ENCODE measurements at regions not wholly inside any gene's neighbourhood (a gene's known extent, or its start where the extent isn't known, plus 50 kb on each side); places are given as distances from the start of the nearest gene placed in this dataset.

DNA sequence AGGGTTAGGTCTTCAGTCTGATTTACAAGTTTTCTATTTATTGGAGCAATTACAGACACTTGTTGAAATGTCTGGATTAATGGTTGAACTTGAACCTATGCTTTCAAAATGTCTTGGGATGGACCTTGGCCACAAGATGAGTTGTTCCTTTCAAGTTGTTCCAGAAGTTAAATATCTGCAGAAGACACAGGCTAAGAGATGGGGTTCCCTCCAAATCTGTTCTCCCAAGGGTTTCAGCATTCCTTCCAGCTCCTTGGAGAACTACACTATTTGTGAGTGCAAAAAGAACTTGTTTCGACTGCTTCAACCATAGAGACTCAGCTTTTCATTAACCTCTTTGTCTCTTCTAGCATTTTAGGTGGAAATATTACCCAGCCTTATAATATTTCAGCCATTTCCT lies 189.0 kb upstream of the BLID start:
- H3K27me3 ChIP-seq (ENCODE audit: control insufficient read depth, insufficient read depth, low read length), result no peaks in the 10 kb centered on the region; the same call in 1 of the 2 replicates
- H3K4me1 ChIP-seq (ENCODE audit: control insufficient read depth, insufficient read depth, low read length), result peaks cover 34% of the 10 kb centered on the region
- H3K27ac ChIP-seq (ENCODE audit: low read depth, low read length), result no peak overlapping the region
- H3K9me3 ChIP-seq (ENCODE audit: control insufficient read depth, insufficient read depth, low read depth, low read length), result no peaks in the 10 kb centered on the region
- no peak overlapping the region for H3K9ac ChIP-seq (ENCODE audit: low read length)
- H3K36me3 ChIP-seq (ENCODE audit: control insufficient read depth, insufficient read depth, low read length), result no peaks in the 10 kb centered on the region
- H3K4me3 ChIP-seq (ENCODE audit: low read depth, low read length), result no peak overlapping the region

DNA sequence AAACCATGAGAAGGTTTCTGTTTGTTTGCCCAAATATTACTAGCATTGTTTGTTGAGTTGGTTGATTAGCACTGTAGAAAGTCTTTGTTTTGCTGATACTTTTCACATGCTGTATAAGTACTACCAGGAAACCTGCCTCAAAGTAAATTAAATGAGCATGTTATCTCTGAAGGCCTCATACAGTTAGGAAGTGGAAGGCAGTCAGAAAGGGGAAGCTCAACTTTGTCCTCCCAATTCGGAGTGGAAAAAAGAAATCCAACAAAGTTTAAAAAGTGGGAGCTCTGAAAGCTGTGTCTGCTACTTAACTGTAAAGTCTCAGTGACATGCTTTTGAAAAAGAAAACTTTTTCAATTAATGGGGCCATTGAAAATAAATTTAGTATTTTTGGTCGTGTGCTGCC lies 188.3 kb upstream of the BLID start:
- peaks cover 5% of the 10 kb centered on the region for H3K9me3 ChIP-seq (ENCODE audit: control insufficient read depth, insufficient read depth, low read depth, low read length)
- no peak overlapping the region for H3K27ac ChIP-seq (ENCODE audit: low read depth, low read length)
- no peak overlapping the region for H3K9ac ChIP-seq (ENCODE audit: low read length)
- H3K4me1 ChIP-seq (ENCODE audit: control insufficient read depth, insufficient read depth, low read length), result peaks cover 34% of the 10 kb centered on the region
- H3K4me3 ChIP-seq (ENCODE audit: low read depth, low read length), result no peak overlapping the region
- H3K36me3 ChIP-seq (ENCODE audit: control insufficient read depth, insufficient read depth, low read length), result no peaks in the 10 kb centered on the region
- H3K27me3 ChIP-seq (ENCODE audit: control insufficient read depth, insufficient read depth, low read length), result no peaks in the 10 kb centered on the region; the same call in 1 of the 2 replicates

DNA sequence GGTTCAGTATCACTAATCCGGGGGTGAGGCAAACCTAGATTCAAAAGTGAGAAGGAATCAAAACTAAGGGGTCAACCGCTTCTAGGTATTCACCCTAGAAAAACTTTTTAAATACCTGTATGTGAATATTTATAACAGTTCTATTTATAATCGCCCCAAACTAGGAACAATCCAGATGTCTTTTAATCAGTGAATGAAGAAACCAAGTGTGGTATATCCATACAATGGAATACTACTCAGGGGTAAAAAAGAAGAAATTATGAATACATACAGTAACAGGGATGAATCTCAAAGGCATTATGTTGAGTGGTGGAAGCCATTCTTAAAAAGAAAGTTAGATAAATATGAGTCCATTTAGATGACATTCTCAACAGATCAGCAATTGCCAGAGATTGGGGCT lies 178.0 kb upstream of the BLID start:
- H3K9ac ChIP-seq (ENCODE audit: low read length), result no peak overlapping the region
- no peaks in the 10 kb centered on the region for H3K27me3 ChIP-seq (ENCODE audit: control insufficient read depth, insufficient read depth, low read length)
- H3K4me1 ChIP-seq (ENCODE audit: control insufficient read depth, insufficient read depth, low read length), result no peaks in the 10 kb centered on the region
- H3K9me3 ChIP-seq (ENCODE audit: control insufficient read depth, insufficient read depth, low read depth, low read length), result peaks cover 24% of the 10 kb centered on the region
- no peak overlapping the region for H3K27ac ChIP-seq (ENCODE audit: low read depth, low read length)
- no peak overlapping the region for H3K4me3 ChIP-seq (ENCODE audit: low read depth, low read length)
- H3K36me3 ChIP-seq (ENCODE audit: control insufficient read depth, insufficient read depth, low read length), result no peaks in the 10 kb centered on the region

DNA sequence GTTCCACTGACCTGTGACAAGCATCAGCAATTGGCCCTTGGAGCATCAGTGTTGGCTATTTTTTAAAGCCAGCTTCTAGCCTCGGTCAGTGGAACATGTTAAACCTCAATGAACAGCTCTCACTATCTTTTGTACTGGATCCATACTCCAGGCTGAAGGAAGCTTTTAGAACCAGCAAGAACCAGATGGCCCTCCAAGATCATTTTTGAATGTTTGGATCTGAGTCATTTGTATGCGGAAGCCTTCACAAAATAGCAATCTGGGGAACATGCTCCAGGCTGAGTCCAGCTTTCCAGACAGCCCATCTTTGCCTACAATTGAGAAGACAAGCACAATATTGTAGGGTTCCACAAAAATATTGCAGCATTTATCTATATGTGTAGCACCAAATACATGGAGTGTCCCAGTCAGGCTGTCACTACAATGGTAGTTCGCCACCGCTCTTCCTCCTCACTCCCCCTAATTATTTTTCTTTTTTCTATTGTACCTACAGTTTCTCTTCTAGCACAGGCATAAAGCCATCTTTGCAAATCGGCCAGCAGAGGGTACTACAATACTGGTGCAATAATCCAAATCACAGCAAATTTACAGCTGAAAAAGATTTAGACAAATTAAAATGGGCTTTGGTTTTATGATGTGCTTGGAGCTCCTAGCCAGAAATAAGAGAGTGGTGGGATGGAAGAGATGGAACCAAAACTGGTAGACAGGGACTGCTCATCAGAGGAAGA lies 177.4 kb upstream of the BLID start:
- Histone ChIP-seq H3K4me1 (ENCODE audit: control insufficient read depth, insufficient read depth, low read length) (no peaks in the 10 kb centered on the region), H3K9ac (ENCODE audit: low read length) (no peak overlapping the region), H3K36me3 (ENCODE audit: control insufficient read depth, insufficient read depth, low read length) (no peaks in the 10 kb centered on the region), H3K27ac (ENCODE audit: low read depth, low read length) (no peak overlapping the region), H3K27me3 (ENCODE audit: control insufficient read depth, insufficient read depth, low read length) (no peaks in the 10 kb centered on the region), H3K9me3 (ENCODE audit: control insufficient read depth, insufficient read depth, low read depth, low read length) (peaks cover 20% of the 10 kb centered on the region), H3K4me3 (ENCODE audit: low read depth, low read length) (no peak overlapping the region)

DNA sequence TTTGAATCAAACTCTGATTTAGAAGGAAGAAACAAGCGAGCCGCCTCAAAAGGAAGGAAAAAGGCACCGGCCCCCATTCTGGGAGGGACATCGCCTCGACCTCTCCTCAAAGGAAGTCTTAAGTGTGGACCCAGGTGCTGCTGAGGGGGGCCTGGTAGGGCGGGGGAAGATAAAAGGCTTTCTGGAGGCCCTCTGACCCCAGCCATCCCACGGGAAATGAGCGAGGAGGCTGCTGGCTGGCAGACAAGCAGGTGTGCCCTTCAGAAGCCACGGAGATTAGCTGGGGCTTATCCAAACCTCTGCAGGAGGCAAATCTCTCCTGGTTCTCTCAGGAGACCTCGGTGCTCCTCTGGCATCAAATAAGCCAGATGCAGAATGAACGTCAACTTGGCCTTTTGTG lies 171.4 kb upstream of the BLID start:
- no peak overlapping the region for H3K4me3 ChIP-seq (ENCODE audit: low read depth, low read length)
- H3K27ac ChIP-seq (ENCODE audit: low read depth, low read length), result no peak overlapping the region
- no peaks in the 10 kb centered on the region for H3K9me3 ChIP-seq (ENCODE audit: control insufficient read depth, insufficient read depth, low read depth, low read length)
- H3K36me3 ChIP-seq (ENCODE audit: control insufficient read depth, insufficient read depth, low read length), result no peaks in the 10 kb centered on the region
- no peaks in the 10 kb centered on the region for H3K27me3 ChIP-seq (ENCODE audit: control insufficient read depth, insufficient read depth, low read length)
- no peaks in the 10 kb centered on the region for H3K4me1 ChIP-seq (ENCODE audit: control insufficient read depth, insufficient read depth, low read length)
- no peak overlapping the region for H3K9ac ChIP-seq (ENCODE audit: low read length)

DNA sequence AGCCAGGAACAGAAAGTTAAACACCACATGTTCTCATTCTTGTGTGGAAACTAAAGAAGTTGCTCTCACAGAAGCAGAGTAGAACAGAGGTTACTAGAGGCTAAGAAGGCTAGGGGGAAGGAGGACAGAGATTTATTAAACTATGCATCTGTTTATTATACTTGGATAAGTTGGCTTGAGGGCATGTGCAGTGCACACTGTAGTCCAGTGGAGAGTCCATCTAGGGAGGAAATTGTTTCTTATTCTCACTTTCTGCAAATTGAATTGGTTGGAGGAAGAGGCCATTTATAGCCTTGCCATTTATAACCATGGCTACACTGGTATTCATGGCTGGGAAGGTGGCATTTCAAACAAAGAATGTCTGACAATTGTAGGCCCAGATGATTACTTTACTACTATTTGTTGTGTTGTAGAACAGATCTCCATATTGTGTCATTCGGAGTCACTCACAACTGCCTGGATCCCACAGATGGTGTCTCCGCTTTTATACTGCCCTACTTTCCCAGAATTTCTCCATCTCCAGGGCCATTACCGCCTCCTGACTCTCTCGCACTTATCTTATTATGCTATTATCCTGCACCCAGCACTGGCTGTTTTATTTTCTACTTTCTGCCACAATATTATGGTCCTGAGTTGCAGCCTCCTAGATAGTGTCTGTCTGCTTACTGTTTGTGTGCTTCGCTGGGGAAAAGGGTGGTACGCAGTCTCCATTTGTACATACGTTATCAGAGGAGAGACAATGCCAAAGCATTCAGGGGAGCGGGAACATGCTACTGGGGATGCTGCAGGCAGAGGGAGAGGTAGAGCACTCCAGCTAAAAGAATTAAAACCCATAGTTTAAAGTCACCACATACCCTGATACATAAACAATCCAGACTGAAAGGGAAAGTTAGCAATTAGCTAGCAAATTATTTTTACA lies 169.3 kb upstream of the BLID start:
- Histone ChIP-seq H3K36me3 (ENCODE audit: control insufficient read depth, insufficient read depth, low read length) (no peaks in the 10 kb centered on the region), H3K27me3 (ENCODE audit: control insufficient read depth, insufficient read depth, low read length) (no peaks in the 10 kb centered on the region), H3K27ac (ENCODE audit: low read depth, low read length) (no peak overlapping the region), H3K9ac (ENCODE audit: low read length) (no peak overlapping the region), H3K4me3 (ENCODE audit: low read depth, low read length) (no peak overlapping the region), H3K4me1 (ENCODE audit: control insufficient read depth, insufficient read depth, low read length) (no peaks in the 10 kb centered on the region), H3K9me3 (ENCODE audit: control insufficient read depth, insufficient read depth, low read depth, low read length) (no peaks in the 10 kb centered on the region)

DNA sequence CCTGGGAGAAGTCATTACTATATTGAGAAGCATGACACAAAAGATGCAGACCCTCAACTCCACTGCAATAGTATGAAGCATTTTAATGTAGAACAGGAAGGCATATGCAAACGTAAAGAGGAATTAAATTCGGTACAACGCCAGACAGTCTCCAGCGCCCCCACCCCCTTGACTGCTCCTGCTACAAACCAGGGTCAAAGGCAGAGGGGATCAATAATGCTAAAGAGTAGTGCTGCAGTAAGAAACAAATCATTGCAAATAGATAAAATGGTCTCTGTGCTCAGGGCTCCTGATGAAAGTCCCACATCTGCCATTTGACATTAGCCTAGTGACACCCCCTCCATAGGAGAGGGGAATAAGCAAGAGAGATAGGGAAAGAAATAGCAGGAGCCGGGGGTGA lies 164.9 kb upstream of the BLID start:
- H3K9ac ChIP-seq (ENCODE audit: low read length), result no peak overlapping the region
- H3K27ac ChIP-seq (ENCODE audit: low read depth, low read length), result no peak overlapping the region
- H3K4me1 ChIP-seq (ENCODE audit: control insufficient read depth, insufficient read depth, low read length), result no peaks in the 10 kb centered on the region
- no peaks in the 10 kb centered on the region for H3K27me3 ChIP-seq (ENCODE audit: control insufficient read depth, insufficient read depth, low read length)
- H3K9me3 ChIP-seq (ENCODE audit: control insufficient read depth, insufficient read depth, low read depth, low read length), result no peaks in the 10 kb centered on the region
- no peak overlapping the region for H3K4me3 ChIP-seq (ENCODE audit: low read depth, low read length)
- no peaks in the 10 kb centered on the region for H3K36me3 ChIP-seq (ENCODE audit: control insufficient read depth, insufficient read depth, low read length)

DNA sequence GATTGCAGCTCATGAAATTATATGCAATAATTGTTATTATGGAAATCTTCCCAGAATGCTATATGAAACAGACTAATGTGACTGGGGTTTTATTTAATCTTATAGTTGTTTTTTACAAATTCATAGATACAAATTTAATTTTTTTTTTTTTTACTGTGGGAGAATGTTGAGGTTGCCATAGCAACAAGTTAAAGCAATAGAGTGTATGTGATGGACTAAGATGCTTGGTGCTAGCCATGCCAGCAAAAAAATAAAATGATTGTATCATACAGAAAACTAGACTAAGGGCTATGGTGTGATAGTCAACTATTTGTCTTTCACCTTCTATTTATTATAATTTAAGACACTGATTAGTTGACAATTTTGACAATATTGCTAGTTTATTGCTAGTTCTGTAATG lies 163.2 kb upstream of the BLID start:
- H3K4me1 ChIP-seq (ENCODE audit: control insufficient read depth, insufficient read depth, low read length), result no peaks in the 10 kb centered on the region
- H3K4me3 ChIP-seq (ENCODE audit: low read depth, low read length), result no peak overlapping the region
- no peak overlapping the region for H3K9ac ChIP-seq (ENCODE audit: low read length)
- no peaks in the 10 kb centered on the region for H3K36me3 ChIP-seq (ENCODE audit: control insufficient read depth, insufficient read depth, low read length)
- H3K9me3 ChIP-seq (ENCODE audit: control insufficient read depth, insufficient read depth, low read depth, low read length), result no peaks in the 10 kb centered on the region
- no peak overlapping the region for H3K27ac ChIP-seq (ENCODE audit: low read depth, low read length)
- no peaks in the 10 kb centered on the region for H3K27me3 ChIP-seq (ENCODE audit: control insufficient read depth, insufficient read depth, low read length)

DNA sequence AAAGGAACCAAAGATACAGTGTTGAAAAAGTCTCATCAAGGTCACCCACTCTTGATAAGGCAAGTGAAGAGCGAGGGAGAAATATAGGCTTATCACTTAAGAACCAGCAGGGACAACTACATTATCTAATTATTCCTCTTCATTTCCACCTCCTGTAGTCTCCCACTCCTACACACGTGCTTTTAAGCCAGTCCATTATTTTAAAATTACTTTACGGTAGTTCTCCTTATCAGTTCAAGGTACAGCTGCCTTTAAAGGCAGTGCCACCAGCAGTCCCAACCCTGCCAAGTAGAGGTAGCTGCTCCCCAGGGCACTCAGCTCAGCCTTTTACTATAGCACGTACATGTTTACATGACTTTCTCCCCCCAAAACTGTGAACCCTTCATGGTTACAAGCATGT lies 161.5 kb upstream of the BLID start:
- no peak overlapping the region for H3K9ac ChIP-seq (ENCODE audit: low read length)
- no peaks in the 10 kb centered on the region for H3K9me3 ChIP-seq (ENCODE audit: control insufficient read depth, insufficient read depth, low read depth, low read length)
- H3K27me3 ChIP-seq (ENCODE audit: control insufficient read depth, insufficient read depth, low read length), result no peaks in the 10 kb centered on the region
- H3K4me1 ChIP-seq (ENCODE audit: control insufficient read depth, insufficient read depth, low read length), result no peaks in the 10 kb centered on the region
- no peak overlapping the region for H3K4me3 ChIP-seq (ENCODE audit: low read depth, low read length)
- H3K27ac ChIP-seq (ENCODE audit: low read depth, low read length), result no peak overlapping the region
- H3K36me3 ChIP-seq (ENCODE audit: control insufficient read depth, insufficient read depth, low read length), result no peaks in the 10 kb centered on the region

DNA sequence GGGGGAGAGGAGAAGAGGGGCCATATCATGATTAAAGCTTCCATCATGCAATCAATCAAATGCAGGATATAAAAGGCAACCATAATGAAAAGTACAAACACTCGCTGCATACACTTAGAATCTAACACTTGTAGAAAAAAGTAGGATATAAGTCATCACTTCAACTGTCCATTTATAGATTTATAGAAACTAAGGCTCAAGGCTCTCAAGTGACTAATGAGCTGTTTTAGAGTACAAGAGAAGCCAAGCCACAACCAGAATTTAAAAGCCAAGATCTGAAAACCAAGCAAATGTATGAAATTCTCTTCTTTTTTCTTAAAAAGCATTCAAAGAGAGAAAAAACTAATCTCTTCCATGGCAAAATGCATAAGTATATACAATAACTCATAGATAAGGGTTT lies 160.2 kb upstream of the BLID start:
- Histone ChIP-seq H3K27me3 (ENCODE audit: control insufficient read depth, insufficient read depth, low read length) (no peaks in the 10 kb centered on the region), H3K9ac (ENCODE audit: low read length) (no peak overlapping the region), H3K36me3 (ENCODE audit: control insufficient read depth, insufficient read depth, low read length) (no peaks in the 10 kb centered on the region), H3K4me3 (ENCODE audit: low read depth, low read length) (no peak overlapping the region), H3K27ac (ENCODE audit: low read depth, low read length) (no peak overlapping the region), H3K9me3 (ENCODE audit: control insufficient read depth, insufficient read depth, low read depth, low read length) (no peaks in the 10 kb centered on the region), H3K4me1 (ENCODE audit: control insufficient read depth, insufficient read depth, low read length) (no peaks in the 10 kb centered on the region)

DNA sequence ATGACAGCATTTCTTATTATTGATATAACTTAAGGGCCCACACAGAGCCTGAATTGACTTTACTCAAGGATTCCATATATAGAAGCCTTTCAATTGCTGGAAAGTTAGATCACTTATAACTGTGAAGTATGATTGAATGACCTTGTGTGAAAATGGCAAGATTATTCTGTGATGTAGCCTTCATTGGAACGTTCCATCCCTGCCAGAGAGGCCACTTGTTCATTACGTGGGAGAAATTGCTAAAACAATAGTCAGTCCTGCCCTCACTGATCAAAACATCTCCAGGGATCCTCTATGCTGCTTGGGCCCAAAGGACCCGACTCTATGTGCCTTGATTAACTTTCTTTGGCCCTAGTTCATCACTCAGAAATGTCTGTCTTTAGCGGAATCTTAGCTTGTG lies 159.5 kb upstream of the BLID start:
- Histone ChIP-seq H3K36me3 (ENCODE audit: control insufficient read depth, insufficient read depth, low read length) (no peaks in the 10 kb centered on the region), H3K9me3 (ENCODE audit: control insufficient read depth, insufficient read depth, low read depth, low read length) (no peaks in the 10 kb centered on the region), H3K4me3 (ENCODE audit: low read depth, low read length) (no peak overlapping the region), H3K9ac (ENCODE audit: low read length) (no peak overlapping the region), H3K27ac (ENCODE audit: low read depth, low read length) (no peak overlapping the region), H3K27me3 (ENCODE audit: control insufficient read depth, insufficient read depth, low read length) (no peaks in the 10 kb centered on the region), H3K4me1 (ENCODE audit: control insufficient read depth, insufficient read depth, low read length) (no peaks in the 10 kb centered on the region)

Data from HUES6 (cell line).